ENCODE measurements at regions not wholly inside any gene's neighbourhood (a gene's known extent, or its start where the extent isn't known, plus 50 kb on each side); places are given as distances from the start of the nearest gene placed in this dataset.

DNA sequence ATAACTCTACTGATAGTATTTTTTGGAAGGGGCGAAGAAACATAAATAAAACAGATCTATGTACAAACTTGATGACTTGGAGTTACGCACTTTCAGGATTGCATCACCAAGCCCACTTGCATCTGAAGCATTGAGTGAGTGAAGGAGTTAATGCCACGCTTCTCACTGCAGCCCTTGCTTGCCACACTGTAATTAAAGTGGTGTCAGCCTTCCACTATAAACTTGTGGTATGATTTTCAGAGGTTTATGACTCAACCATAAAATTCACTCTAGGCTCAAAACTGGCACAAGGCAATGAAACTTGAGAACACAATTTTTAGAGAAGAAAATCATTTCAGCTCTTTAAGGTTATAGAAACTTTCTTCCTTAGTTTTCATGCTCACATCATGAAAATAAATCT, 93.9 kb upstream of the PRMT6 start:
- TF ChIP-seq EZH2 (optimal IDR thresholded peaks at IDR 0.05; ENCODE audit: low read depth, low read length) (no peak), EZH2phosphoT487 (IDR thresholded peaks at IDR 0.05; ENCODE audit: low read length) (no peak)
- TF ChIP-seq, protein P1, sequence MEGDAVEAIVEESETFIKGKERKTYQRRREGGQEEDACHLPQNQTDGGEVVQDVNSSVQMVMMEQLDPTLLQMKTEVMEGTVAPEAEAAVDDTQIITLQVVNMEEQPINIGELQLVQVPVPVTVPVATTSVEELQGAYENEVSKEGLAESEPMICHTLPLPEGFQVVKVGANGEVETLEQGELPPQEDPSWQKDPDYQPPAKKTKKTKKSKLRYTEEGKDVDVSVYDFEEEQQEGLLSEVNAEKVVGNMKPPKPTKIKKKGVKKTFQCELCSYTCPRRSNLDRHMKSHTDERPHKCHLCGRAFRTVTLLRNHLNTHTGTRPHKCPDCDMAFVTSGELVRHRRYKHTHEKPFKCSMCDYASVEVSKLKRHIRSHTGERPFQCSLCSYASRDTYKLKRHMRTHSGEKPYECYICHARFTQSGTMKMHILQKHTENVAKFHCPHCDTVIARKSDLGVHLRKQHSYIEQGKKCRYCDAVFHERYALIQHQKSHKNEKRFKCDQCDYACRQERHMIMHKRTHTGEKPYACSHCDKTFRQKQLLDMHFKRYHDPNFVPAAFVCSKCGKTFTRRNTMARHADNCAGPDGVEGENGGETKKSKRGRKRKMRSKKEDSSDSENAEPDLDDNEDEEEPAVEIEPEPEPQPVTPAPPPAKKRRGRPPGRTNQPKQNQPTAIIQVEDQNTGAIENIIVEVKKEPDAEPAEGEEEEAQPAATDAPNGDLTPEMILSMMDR (IDR thresholded peaks at IDR 0.05; ENCODE audit: low read length), result no peak

All from MM.1S (cell line).